GM12892 (cell line): ENCODE measurements at regions not wholly inside any gene's neighbourhood (a gene's known extent, or its start where the extent isn't known, plus 50 kb on each side); places are given as distances from the start of the nearest gene placed in this dataset.

Experiments used
- POLR2A ChIP-seq: IDR thresholded peaks from 2 replicates; pipeline ENCODE4 v1.6.1; 2011; ENCODE audit warnings: low read depth, low read length, control low read depth
- POLR2AphosphoS5 ChIP-seq: IDR thresholded peaks from 2 replicates; pipeline ENCODE4 v1.6.1; 2011; ENCODE audit warnings: low read depth, low read length, control low read depth
- TAF1 ChIP-seq: IDR thresholded peaks from 2 replicates; pipeline ENCODE4 v1.6.1; 2011; ENCODE audit warnings: low read depth, mild to moderate bottlenecking, control low read depth, low read length, borderline replicate concordance

DNA sequence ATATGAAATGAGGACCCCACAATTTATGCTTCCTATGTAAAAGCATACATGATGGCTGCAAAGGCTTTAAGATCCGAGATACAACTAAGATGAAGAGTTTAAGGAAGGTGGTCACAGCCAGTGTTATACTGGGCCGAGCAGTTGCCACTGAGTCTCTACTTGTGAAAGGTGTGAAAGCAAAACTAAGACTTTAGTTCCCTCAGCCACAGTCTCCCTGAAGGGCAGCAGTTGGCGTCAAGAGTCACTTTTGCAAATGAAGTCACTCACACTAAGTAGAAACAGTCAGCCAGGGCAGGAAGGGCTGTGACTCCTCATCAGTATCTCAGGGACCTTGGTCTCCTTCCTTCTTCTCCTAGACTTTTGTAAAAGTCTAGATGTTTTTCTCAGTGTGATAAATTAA is 191.6 kb upstream of the MCHR2 start:
- TF ChIP-seq POLR2AphosphoS5 (no peak), POLR2A (no peak), TAF1 (no peak)
